HUES6 (cell line): ENCODE measurements at regions not wholly inside any gene's neighbourhood (a gene's known extent, or its start where the extent isn't known, plus 50 kb on each side); places are given as distances from the start of the nearest gene placed in this dataset.

Experiments used
- H3K27ac ChIP-seq: 2 replicates; pipeline ENCODE4 v1.7.0; 2013; ENCODE audit warnings: low read depth, mild to moderate bottlenecking, low read length, inconsistent platforms
- H3K27me3 ChIP-seq: 2 replicates; pipeline ENCODE4 v1.6.1; 2013; ENCODE audit warnings: low read length; ENCODE audit not compliant: control insufficient read depth, insufficient read depth
- H3K36me3 ChIP-seq: 2 replicates; pipeline ENCODE4 v1.6.1; 2013; ENCODE audit warnings: low read length; ENCODE audit not compliant: control insufficient read depth, insufficient read depth
- H3K4me1 ChIP-seq: 2 replicates; pipeline ENCODE4 v1.6.1; 2013; ENCODE audit warnings: low read length; ENCODE audit not compliant: control insufficient read depth, insufficient read depth
- H3K4me3 ChIP-seq: 2 replicates; pipeline ENCODE4 v1.5.1; 2013; ENCODE audit warnings: low read depth, low read length
- H3K9ac ChIP-seq: one replicate; pipeline ENCODE4 v1.6.1; 2013; ENCODE audit warnings: mild to moderate bottlenecking, low read length
- H3K9me3 ChIP-seq: 2 replicates; pipeline ENCODE4 v1.6.1; 2013; ENCODE audit warnings: low read depth, low read length; ENCODE audit not compliant: control insufficient read depth, insufficient read depth

DNA sequence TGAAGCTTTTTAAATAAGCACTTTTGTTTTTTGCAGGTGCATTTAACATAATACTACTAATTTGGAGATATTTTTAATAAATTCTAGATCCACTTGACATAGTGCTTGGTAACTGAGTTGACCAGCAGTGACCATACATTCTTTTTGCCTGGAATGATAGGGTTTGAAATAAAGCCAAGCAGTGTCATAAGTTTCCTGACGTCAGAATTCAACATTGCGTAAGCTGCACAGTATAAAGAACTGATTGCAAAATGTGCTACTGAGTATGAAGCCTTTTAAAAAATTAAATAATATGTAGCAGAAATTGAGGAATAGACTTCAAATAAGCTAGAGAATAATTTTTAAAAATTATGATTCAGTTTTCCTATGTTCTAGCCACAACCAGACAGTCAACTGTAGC is 454.6 kb upstream of the ARPP21 start:
- H3K9ac ChIP-seq = no peak overlapping the region
- H3K27ac ChIP-seq = no peak overlapping the region
- H3K9me3 ChIP-seq = peaks cover 19% of the 10 kb centered on the region

DNA sequence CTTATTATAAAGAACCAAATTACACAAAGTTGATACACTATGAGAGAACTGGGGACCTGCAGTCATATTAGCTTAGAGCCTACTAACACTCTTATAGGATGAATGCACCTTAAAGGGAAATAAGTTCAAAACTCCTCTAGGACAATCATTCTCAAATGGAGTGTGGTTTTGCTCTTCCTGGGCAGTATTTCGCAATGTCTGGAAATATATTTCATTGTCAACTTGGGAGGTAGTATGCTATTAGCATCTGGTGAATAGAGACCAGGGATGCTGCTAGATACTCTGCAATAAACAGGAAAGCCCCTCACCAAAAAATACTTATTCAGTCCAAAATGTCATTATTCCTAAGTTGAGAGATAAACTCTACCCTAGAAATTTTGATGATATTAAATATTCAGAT is 451.4 kb upstream of the ARPP21 start:
- no peaks in the 10 kb centered on the region for H3K9me3 ChIP-seq
- no peak overlapping the region for H3K27ac ChIP-seq
- no peaks in the 10 kb centered on the region for H3K36me3 ChIP-seq
- H3K27me3 ChIP-seq = no peaks in the 10 kb centered on the region
- no peak overlapping the region for H3K9ac ChIP-seq
- H3K4me3 ChIP-seq = no peak overlapping the region
- H3K4me1 ChIP-seq = no peaks in the 10 kb centered on the region

More for the DNA sequence above, 454.6 kb upstream of the ARPP21 start:
- Histone ChIP-seq H3K36me3 (no peaks in the 10 kb centered on the region), H3K4me1 (no peaks in the 10 kb centered on the region), H3K4me3 (no peak overlapping the region), H3K27me3 (no peaks in the 10 kb centered on the region)

DNA sequence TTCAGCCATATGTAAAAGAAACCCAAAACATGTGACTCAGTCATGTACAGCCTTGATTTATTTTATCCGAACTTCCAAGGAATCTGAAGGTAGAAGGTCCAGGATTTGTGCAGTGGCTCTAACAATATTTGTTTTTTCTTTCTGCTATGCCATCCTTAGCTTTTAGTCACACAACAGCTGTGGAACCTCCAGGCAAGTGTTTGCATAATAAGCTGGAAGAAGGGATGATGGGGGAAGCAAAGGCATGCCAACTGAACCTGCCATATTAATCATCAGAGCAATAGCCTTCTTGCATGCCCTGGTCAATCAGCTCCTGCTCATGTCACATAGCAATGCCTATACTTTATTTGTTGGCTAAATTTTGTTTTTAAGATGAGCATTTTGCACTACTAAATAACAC is 444.7 kb upstream of the ARPP21 start:
- Histone ChIP-seq H3K27ac (no peak overlapping the region), H3K4me1 (no peaks in the 10 kb centered on the region), H3K27me3 (no peaks in the 10 kb centered on the region), H3K9ac (no peak overlapping the region), H3K36me3 (no peaks in the 10 kb centered on the region), H3K4me3 (no peak overlapping the region), H3K9me3 (no peaks in the 10 kb centered on the region)

DNA sequence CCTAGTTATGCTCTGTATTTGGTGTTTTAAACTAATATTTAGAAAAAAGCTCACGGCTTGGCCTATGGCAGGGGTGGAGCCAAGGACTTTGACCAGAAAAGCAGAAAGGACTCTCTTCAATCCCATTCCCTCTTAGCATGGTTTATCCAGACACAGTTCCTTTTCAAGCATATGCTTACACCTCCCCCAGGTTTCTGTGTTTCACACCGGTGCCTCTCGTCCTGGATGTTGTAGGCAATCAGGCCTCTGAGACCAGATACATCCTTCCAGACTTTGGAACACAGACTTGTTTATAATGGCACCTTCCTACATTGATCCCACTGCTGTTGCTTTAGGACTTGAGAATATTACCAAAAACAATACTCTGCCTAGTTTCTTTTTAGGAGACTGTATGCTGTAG is 440.5 kb upstream of the ARPP21 start:
- H3K36me3 ChIP-seq = no peaks in the 10 kb centered on the region
- H3K4me3 ChIP-seq = no peak overlapping the region
- H3K9me3 ChIP-seq = no peaks in the 10 kb centered on the region
- no peak overlapping the region for H3K27ac ChIP-seq
- H3K27me3 ChIP-seq = no peaks in the 10 kb centered on the region
- H3K4me1 ChIP-seq = no peaks in the 10 kb centered on the region
- H3K9ac ChIP-seq = no peak overlapping the region

DNA sequence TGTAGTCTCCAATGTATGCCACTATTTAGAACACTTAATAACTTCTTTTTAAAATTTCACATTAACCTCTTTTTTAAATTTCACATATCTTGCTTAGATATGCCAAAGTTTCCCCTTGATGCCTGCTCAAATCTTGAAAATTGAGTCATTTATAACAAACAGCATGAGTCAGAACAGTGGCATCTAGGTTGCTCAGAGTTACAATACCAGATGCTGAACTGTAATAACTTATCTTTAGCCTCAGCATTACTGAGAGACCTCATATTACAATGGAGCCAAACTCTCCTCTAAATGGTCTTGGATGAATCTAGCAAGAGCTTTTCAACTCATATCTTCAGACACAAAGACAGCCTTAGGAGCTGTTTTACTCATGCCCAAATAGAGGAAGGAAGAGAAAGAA is 439.3 kb upstream of the ARPP21 start:
- H3K4me3 ChIP-seq = no peak overlapping the region
- H3K27ac ChIP-seq = no peak overlapping the region
- H3K9me3 ChIP-seq = no peaks in the 10 kb centered on the region
- no peak overlapping the region for H3K9ac ChIP-seq
- H3K36me3 ChIP-seq = no peaks in the 10 kb centered on the region
- no peaks in the 10 kb centered on the region for H3K27me3 ChIP-seq
- no peaks in the 10 kb centered on the region for H3K4me1 ChIP-seq

DNA sequence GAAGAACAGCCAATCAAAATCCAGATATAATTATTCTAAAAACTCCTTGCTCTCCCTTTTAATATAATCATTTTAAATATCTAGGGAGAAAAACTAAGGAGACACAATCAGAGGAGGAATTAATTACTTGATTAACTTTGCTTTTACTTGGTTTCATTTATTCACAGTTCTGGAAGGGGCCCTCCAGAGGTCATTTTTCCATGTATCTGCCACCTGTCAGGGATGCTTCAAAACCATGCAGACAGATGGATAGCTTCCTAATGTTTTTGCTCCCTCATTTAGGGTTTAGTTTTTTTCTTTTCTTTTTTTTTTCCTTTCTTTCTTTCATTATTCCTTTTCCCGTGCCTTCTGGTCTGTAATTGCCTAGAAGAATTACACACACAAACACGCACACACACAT is 438.1 kb upstream of the ARPP21 start:
- H3K4me1 ChIP-seq = no peaks in the 10 kb centered on the region
- no peaks in the 10 kb centered on the region for H3K27me3 ChIP-seq
- H3K9ac ChIP-seq = no peak overlapping the region

DNA sequence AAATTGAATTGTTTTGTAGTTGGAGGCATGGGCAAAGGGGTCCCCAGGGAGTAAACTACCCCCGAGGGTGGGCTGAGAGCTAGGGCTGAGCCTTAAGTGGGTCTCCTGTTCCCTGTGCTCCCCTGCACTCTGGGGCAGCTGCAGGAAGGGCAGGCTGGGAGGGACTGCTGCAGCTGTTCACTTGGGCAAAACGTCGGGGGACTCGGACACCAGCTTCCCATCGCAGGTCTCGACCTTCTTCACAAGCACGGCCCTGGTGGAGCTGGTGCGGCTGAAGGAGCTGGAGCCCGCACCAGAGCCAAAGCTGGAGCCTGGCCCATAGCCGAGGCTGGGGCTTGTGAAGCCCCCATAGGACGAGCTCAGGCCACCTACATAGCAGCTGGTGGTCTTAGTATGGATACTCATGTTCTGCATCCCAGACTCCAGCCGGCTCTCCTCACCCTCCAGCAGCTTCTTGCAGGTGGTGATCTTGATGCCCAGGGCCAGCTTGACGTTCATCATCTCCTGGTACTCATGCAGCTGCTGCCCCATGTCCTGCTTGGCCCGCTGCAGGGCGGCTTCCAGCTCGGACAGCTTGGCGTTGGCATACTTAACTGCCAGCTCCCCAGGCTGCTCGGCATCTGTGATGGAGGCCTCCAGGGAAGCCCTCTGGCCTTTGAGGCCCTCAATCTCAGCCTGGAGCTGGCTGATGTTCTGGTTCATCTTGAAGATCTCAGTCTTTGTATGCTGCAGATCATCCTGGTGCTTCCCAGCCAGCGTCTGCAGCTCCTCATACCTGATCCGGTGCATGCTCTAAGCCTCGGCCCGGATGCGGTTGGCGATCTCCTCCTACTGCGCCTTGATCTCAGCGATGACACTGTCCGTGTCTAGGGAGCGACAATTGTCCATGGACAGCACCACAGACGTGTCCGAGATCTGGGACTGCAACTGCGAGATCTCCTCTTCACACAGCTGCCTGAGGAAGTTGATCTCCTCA is 423.5 kb upstream of the ARPP21 start:
- Histone ChIP-seq H3K36me3 (no peaks in the 10 kb centered on the region), H3K4me3 (no peak overlapping the region), H3K4me1 (no peaks in the 10 kb centered on the region), H3K9me3 (0 out of 2 replicates have a peak, but pooled peaks cover 3% of the 10 kb centered on the region), H3K27me3 (no peaks in the 10 kb centered on the region), H3K27ac (no peak overlapping the region), H3K9ac (no peak overlapping the region)

More for the DNA sequence above, 438.1 kb upstream of the ARPP21 start:
- Histone ChIP-seq H3K27ac (no peak overlapping the region), H3K36me3 (no peaks in the 10 kb centered on the region), H3K9me3 (no peaks in the 10 kb centered on the region), H3K4me3 (no peak overlapping the region)

DNA sequence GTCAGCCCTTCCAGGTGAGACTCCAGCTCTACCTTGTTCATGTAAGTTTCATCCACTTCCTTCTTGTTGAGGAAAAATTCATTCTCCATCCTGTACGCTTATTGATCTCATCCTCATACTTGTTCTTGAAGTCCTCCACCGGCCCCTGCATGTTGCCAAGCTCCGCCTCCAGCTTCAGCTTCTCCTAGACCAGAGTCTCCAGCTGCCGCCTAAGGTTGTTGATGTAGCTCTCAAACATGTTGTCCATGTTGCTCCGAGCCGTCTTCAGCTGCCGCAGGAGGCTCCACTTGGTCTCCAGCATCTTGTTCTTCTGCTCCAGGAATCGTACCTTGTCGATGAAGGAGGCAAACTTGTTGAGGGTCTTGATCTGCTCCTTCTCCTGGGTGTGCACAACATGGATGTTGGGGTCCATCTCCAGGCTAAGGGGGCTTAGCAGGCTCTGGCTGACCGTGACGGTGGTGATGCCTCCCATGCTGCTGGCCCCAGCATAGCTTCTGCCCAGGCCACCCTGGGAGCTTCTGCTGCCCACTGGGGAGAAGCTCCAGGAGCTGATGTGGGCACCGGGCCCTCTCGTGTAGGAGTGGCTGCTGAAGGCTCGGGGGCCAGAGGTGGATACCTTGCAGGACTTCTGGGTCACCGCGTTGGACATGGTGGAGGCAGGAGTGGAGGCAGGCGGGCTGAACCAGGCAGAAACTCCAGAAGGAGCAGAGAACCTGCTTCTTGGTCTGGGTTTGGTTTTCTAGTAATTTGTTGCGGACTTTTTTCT is 422.6 kb upstream of the ARPP21 start:
- Histone ChIP-seq H3K4me1 (no peaks in the 10 kb centered on the region), H3K4me3 (no peak overlapping the region), H3K9ac (no peak overlapping the region), H3K27me3 (no peaks in the 10 kb centered on the region), H3K9me3 (0 out of 2 replicates have a peak, but pooled peaks cover 3% of the 10 kb centered on the region), H3K36me3 (no peaks in the 10 kb centered on the region), H3K27ac (no peak overlapping the region)

DNA sequence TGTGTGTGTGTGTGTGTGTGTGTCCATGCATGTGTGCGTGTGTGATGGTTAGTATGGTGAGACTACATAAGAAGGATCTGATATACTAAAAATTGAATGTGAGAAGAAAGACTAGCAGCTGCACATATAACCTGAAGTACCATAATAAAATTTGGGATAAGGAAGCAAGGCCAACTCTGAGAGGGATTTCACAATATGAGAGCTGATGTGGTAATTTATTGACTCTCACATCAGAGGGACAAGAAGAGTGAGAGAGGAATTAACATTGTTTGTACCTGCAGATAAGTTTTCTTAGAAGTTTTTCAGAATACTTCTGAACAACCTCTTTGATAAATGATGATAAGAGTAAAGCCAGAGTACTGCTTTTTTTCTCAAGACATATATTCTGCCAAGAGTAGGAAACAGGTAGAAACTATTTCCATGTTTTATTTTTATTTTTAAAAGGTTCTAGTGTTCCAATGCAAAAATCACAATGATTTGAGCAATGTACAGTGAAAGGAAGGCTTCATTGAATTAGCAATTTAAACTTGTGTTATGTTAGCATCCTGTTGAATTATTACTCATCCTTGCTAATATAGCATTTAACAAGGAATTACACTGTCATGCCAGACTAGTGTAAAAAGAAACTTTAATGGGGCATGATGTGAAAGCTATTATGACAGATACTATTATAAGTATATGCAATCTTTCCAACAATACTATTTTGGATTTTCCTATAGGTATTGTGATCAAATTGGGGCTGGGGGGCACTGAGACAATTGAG is 415.5 kb upstream of the ARPP21 start:
- no peak overlapping the region for H3K27ac ChIP-seq
- H3K4me1 ChIP-seq = no peaks in the 10 kb centered on the region
- no peaks in the 10 kb centered on the region for H3K27me3 ChIP-seq
- H3K9ac ChIP-seq = no peak overlapping the region
- H3K4me3 ChIP-seq = no peak overlapping the region
- peaks cover 5% of the 10 kb centered on the region for H3K9me3 ChIP-seq
- no peaks in the 10 kb centered on the region for H3K36me3 ChIP-seq

DNA sequence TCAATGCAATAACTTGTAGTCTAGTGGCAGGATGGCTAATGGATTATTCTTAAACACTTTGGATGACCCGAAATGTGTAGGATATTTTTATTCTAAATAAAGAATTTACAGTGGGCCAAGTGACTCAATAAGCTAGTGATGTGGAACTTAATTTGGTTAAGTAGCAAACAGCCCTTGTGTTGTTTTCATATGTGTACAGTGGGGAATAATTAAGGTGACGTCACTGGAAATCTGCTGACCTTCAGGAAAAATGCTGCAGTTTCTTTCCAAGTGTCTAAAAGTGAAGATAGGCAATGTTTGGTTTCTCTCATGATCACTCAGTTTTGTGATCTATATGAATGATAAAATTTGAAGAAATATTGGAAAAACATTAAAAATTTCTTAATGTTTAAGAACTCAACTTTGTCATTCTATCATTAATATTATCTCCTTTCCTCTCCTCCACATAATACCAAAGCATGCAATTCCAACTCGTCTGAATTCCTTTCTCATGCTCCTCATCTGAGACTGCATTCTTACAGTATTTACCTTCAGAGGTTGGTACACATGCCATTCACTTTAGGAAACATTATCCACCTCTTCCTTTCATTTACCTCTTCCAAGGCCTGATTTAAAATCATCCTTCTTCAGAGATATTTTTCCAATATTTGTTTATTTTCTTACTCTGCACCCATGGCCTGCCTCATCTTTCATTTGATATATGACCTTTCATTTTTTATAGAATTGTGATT is 414.6 kb upstream of the ARPP21 start:
- Histone ChIP-seq H3K27ac (no peak overlapping the region), H3K4me1 (no peaks in the 10 kb centered on the region), H3K27me3 (no peaks in the 10 kb centered on the region), H3K9ac (no peak overlapping the region), H3K9me3 (peaks cover 5% of the 10 kb centered on the region), H3K4me3 (no peak overlapping the region), H3K36me3 (no peaks in the 10 kb centered on the region)
